NB4 (cell line): ENCODE measurements at regions not wholly inside any gene's neighbourhood (a gene's known extent, or its start where the extent isn't known, plus 50 kb on each side); places are given as distances from the start of the nearest gene placed in this dataset.

Experiments
- POLR2A ChIP-seq: IDR thresholded peaks from 2 replicates; pipeline ENCODE4 v1.6.1; 2011; ENCODE audit warnings: mild to moderate bottlenecking; ENCODE audit not compliant: insufficient read length; ENCODE audit errors: extremely low read depth
- TF ChIP-seq, protein P1 (sequence below): IDR thresholded peaks from one replicate; pipeline ENCODE4 v1.5.1; 2012; ENCODE audit warnings: low read depth, low read length
- TF ChIP-seq, protein P2 (sequence below): IDR thresholded peaks from 2 replicates; pipeline ENCODE4 v1.6.1; 2011; ENCODE audit warnings: low read depth, low read length

DNA sequence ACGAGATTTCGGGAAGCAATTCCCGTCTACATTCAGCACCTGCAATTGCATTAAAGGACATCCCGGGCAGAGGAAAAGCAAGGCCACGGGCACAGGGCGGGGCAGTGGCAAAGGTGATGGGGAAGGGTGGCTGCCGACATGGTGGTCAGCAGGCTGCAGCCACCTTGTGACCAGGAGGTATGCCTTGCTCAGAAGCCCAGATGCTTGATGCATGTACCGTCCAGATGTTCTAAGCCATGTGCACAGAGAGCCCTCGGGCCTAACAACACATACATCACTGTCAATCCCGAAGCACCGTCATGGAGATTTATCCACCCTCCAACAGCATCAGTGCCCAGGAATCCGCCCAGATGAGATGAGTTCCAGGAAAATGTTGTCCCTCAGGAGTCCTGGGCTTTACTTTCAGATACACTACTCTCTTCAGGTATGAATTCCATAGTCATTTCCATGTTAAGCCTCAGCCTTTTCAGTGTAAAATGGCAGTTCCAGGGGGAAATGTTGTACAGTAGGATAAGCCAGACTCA lies 77.8 kb upstream of the FRMD1 start:
- no peak for TF ChIP-seq POLR2A
- TF ChIP-seq, protein P1, sequence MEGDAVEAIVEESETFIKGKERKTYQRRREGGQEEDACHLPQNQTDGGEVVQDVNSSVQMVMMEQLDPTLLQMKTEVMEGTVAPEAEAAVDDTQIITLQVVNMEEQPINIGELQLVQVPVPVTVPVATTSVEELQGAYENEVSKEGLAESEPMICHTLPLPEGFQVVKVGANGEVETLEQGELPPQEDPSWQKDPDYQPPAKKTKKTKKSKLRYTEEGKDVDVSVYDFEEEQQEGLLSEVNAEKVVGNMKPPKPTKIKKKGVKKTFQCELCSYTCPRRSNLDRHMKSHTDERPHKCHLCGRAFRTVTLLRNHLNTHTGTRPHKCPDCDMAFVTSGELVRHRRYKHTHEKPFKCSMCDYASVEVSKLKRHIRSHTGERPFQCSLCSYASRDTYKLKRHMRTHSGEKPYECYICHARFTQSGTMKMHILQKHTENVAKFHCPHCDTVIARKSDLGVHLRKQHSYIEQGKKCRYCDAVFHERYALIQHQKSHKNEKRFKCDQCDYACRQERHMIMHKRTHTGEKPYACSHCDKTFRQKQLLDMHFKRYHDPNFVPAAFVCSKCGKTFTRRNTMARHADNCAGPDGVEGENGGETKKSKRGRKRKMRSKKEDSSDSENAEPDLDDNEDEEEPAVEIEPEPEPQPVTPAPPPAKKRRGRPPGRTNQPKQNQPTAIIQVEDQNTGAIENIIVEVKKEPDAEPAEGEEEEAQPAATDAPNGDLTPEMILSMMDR, result no peak
- TF ChIP-seq, protein P2, sequence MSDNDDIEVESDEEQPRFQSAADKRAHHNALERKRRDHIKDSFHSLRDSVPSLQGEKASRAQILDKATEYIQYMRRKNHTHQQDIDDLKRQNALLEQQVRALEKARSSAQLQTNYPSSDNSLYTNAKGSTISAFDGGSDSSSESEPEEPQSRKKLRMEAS, result no peak
